Naive thymus-derived CD4-positive, alpha-beta T cell (primary cell): ENCODE measurements at regions not wholly inside any gene's neighbourhood (a gene's known extent, or its start where the extent isn't known, plus 50 kb on each side); places are given as distances from the start of the nearest gene placed in this dataset.

Source experiments
- ATAC-seq: fragments of 150-1000 bp; cut with Tn5 transposase; 2 replicates; pipeline ENCODE4 v1.10.0; 2021; ENCODE audit warnings: mild to moderate bottlenecking, moderate library complexity
- CTCF ChIA-PET: fragments of 350-600 bp; sonication (Branson Sonifier 250); formaldehyde crosslinking; loops from one replicate; lab custom pipeline; 2021; ENCODE audit warnings: antibody characterized with exemption; lab: Charles Lee
- POLR2A ChIA-PET: fragments of 350-600 bp; sonication (Branson Sonifier 250); formaldehyde crosslinking; loops from one replicate; lab custom pipeline; 2021; ENCODE audit warnings: antibody characterized with exemption, inconsistent platforms; lab: Charles Lee
- DNase-seq, 9 donors: peaks; one replicate each; pipeline versions ENCODE4 v3.0.0 to v3.0.0-alpha.2; 2020 to 2022; ENCODE audit warnings: mixed read lengths in 1 of 9
- H3K27ac ChIP-seq: one replicate; pipeline ENCODE4 v1.7.0; 2013; ENCODE audit warnings: mild to moderate bottlenecking, low read depth, low read length, moderate library complexity
- H3K27me3 ChIP-seq, 2 donors: one replicate each; pipeline ENCODE4 v1.7.0; 2013; ENCODE audit warnings: low read length in 2 of 2, mild to moderate bottlenecking in 2 of 2, moderate library complexity in 2 of 2; ENCODE audit not compliant: control insufficient read depth in 2 of 2, insufficient read depth in 2 of 2
- H3K36me3 ChIP-seq, 3 experiments: 1 replicate in 2 of 3; 2 replicates in 1 of 3; pipeline ENCODE4 v1.7.0; 2013; ENCODE audit warnings: low read length in 3 of 3, mild to moderate bottlenecking in 3 of 3, moderate library complexity in 1 of 3; ENCODE audit not compliant: insufficient read depth in 3 of 3, control insufficient read depth in 2 of 3
- H3K4me1 ChIP-seq, 2 donors: one replicate each; pipeline ENCODE4 v1.7.0; 2013; ENCODE audit warnings: low read length in 2 of 2, mild to moderate bottlenecking in 2 of 2, moderate library complexity in 1 of 2; ENCODE audit not compliant: control insufficient read depth in 2 of 2, insufficient read depth in 2 of 2
- H3K4me3 ChIP-seq: 2 replicates; pipeline ENCODE4 v1.7.0; 2013; ENCODE audit warnings: mild to moderate bottlenecking, low read length
- H3K9me3 ChIP-seq, 3 experiments: 1 replicate in 2 of 3; 2 replicates in 1 of 3; pipeline ENCODE4 v1.7.0; 2013; ENCODE audit warnings: low read length in 3 of 3; ENCODE audit not compliant: control insufficient read depth in 2 of 3
- H3K27ac Mint-ChIP-seq, 9 donors: one replicate each; pipeline ENCODE4 v1.8.0; 2020 to 2022; ENCODE audit warnings: mixed read lengths in 9 of 9, mild to moderate bottlenecking in 8 of 9, moderate library complexity in 5 of 9, inconsistent platforms in 2 of 9
- H3K27me3 Mint-ChIP-seq, 5 donors: one replicate each; pipeline ENCODE4 v1.8.0; 2021 to 2022; ENCODE audit warnings: mixed read lengths in 5 of 5, mild to moderate bottlenecking in 1 of 5
- H3K36me3 Mint-ChIP-seq, 5 donors: one replicate each; pipeline ENCODE4 v1.8.0; 2020 to 2022; ENCODE audit warnings: mixed read lengths in 5 of 5, mild to moderate bottlenecking in 3 of 5, inconsistent platforms in 1 of 5
- H3K4me1 Mint-ChIP-seq, 7 donors: one replicate each; pipeline ENCODE4 v1.8.0; 2020 to 2022; ENCODE audit warnings: mixed read lengths in 7 of 7, mild to moderate bottlenecking in 3 of 7, inconsistent platforms in 1 of 7
- H3K4me3 Mint-ChIP-seq, 10 donors: one replicate each; pipeline ENCODE4 v1.8.0; 2020 to 2022; ENCODE audit warnings: mild to moderate bottlenecking in 10 of 10, mixed read lengths in 10 of 10, moderate library complexity in 6 of 10, inconsistent platforms in 2 of 10
- H3K9me3 Mint-ChIP-seq, 11 donors: one replicate each; pipeline ENCODE4 v1.8.0; 2020 to 2022; ENCODE audit warnings: mixed read lengths in 11 of 11, mild to moderate bottlenecking in 4 of 11, inconsistent platforms in 1 of 11, moderate library complexity in 1 of 11
- intact Hi-C, 2 donors: fragments of 100-400 bp; cut with micrococcal nuclease; formaldehyde crosslinking; loops; one replicate each; pipeline ENCODE4 v1.15.1; 2023

GRCh38 chr18:22778996-22779395 is 154.1 kb upstream of the RBBP8 start:
- Mint-ChIP-seq H3K27ac (no peak overlapping the region), H3K4me3 (no peak overlapping the region), H3K27me3 (peaks cover 13 to 36% (median 19%) of the 10 kb centered on the region in 5 donors), H3K36me3 (no peaks in the 10 kb centered on the region), H3K9me3 (peaks cover 0 to 4% (median 0%) of the 10 kb centered on the region in 11 donors), H3K4me1 (peaks cover 0 to 2% (median 0%) of the 10 kb centered on the region in 7 donors)
- Histone ChIP-seq H3K4me3 (no peak overlapping the region), H3K4me1 (no peaks in the 10 kb centered on the region), H3K27ac (no peak overlapping the region), H3K9me3 (no peaks in the 10 kb centered on the region), H3K36me3 (no peaks in the 10 kb centered on the region), H3K27me3 (no peaks in the 10 kb centered on the region)
- ChIA-PET CTCF (no interaction called here), POLR2A (no interaction called here)
- DNase-seq (no peak), ATAC-seq (no peak)
- intact Hi-C loops = no loop called here

GRCh38 chr18:22783245-22783644 is 149.9 kb upstream of the RBBP8 start:
- CTCF ChIA-PET = no interaction called here
- ATAC-seq (no peak), DNase-seq (no peak)
- H3K27ac Mint-ChIP-seq = no peak overlapping the region
- H3K27me3 ChIP-seq = no peaks in the 10 kb centered on the region
- H3K4me1 ChIP-seq = no peaks in the 10 kb centered on the region
- peaks cover 13 to 40% (median 24%) of the 10 kb centered on the region in 5 donors for H3K27me3 Mint-ChIP-seq
- no peaks in the 10 kb centered on the region for H3K36me3 Mint-ChIP-seq
- peaks cover 0 to 4% (median 0%) of the 10 kb centered on the region in 11 donors for H3K9me3 Mint-ChIP-seq
- H3K4me3 ChIP-seq = no peak overlapping the region
- H3K9me3 ChIP-seq = no peaks in the 10 kb centered on the region
- POLR2A ChIA-PET = no interaction called here
- intact Hi-C loops = no loop called here
- H3K27ac ChIP-seq = no peak overlapping the region
- no peaks in the 10 kb centered on the region for H3K4me1 Mint-ChIP-seq
- H3K4me3 Mint-ChIP-seq = no peak overlapping the region
- H3K36me3 ChIP-seq = no peaks in the 10 kb centered on the region

GRCh38 chr18:22783662-22784076 is 149.5 kb upstream of the RBBP8 start:
- no peak overlapping the region for H3K27ac ChIP-seq
- peaks cover 14 to 43% (median 27%) of the 10 kb centered on the region in 5 donors for H3K27me3 Mint-ChIP-seq
- peaks cover 0 to 4% (median 0%) of the 10 kb centered on the region in 11 donors for H3K9me3 Mint-ChIP-seq
- ATAC-seq (no peak), DNase-seq (no peak)
- no peaks in the 10 kb centered on the region for H3K27me3 ChIP-seq
- ChIA-PET CTCF (no interaction called here), POLR2A (no interaction called here)
- no peaks in the 10 kb centered on the region for H3K9me3 ChIP-seq
- H3K4me1 Mint-ChIP-seq = no peaks in the 10 kb centered on the region
- H3K27ac Mint-ChIP-seq = no peak overlapping the region
- H3K4me3 Mint-ChIP-seq = no peak overlapping the region
- no peaks in the 10 kb centered on the region for H3K4me1 ChIP-seq
- no peaks in the 10 kb centered on the region for H3K36me3 Mint-ChIP-seq
- H3K36me3 ChIP-seq = no peaks in the 10 kb centered on the region
- intact Hi-C loops = no loop called here
- no peak overlapping the region for H3K4me3 ChIP-seq

- Histone ChIP-seq H3K27ac (no peak overlapping the region), H3K27me3 (no peaks in the 10 kb centered on the region), H3K4me1 (no peaks in the 10 kb centered on the region), H3K9me3 (no peaks in the 10 kb centered on the region), H3K36me3 (no peaks in the 10 kb centered on the region), H3K4me3 (no peak overlapping the region)
- ATAC-seq (no peak), DNase-seq (no peak)
- Mint-ChIP-seq H3K4me3 (no peak overlapping the region), H3K36me3 (no peaks in the 10 kb centered on the region), H3K4me1 (no peaks in the 10 kb centered on the region), H3K27me3 (peaks cover 23 to 43% (median 36%) of the 10 kb centered on the region in 5 donors), H3K27ac (no peak overlapping the region), H3K9me3 (no peaks in the 10 kb centered on the region)
- ChIA-PET POLR2A (no interaction called here), CTCF (interaction anchor here (0.6 kb wide), 1 partner anchor 1062 kb away, joined by 4 read pairs; no protein-coding TSS in a partner anchor)
- intact Hi-C loops = no loop called here
These were observed 144.1 kb upstream of the RBBP8 start for GRCh38 chr18:22789052-22789451.

GRCh38 chr18:22789600-22789999 is 143.5 kb upstream of the RBBP8 start:
- Histone ChIP-seq H3K27me3 (no peaks in the 10 kb centered on the region), H3K36me3 (no peaks in the 10 kb centered on the region), H3K9me3 (no peaks in the 10 kb centered on the region), H3K4me3 (no peak overlapping the region), H3K4me1 (no peaks in the 10 kb centered on the region), H3K27ac (no peak overlapping the region)
- Mint-ChIP-seq H3K36me3 (no peaks in the 10 kb centered on the region), H3K9me3 (no peaks in the 10 kb centered on the region), H3K4me1 (no peaks in the 10 kb centered on the region), H3K4me3 (no peak overlapping the region), H3K27me3 (peaks cover 23 to 46% (median 34%) of the 10 kb centered on the region in 5 donors), H3K27ac (no peak overlapping the region)
- intact Hi-C loops = no loop called here
- DNase-seq = no peak
- no peak for ATAC-seq
- ChIA-PET POLR2A (no interaction called here), CTCF (interaction anchor here (0.6 kb wide), 1 partner anchor 1061 kb away, joined by 4 read pairs; no protein-coding TSS in a partner anchor)

GRCh38 chr18:22790545-22791309 is 142.4 kb upstream of the RBBP8 start:
- CTCF ChIA-PET = interaction anchor here (1.3 kb wide), 1 partner anchor 10 kb away, joined by 5 read pairs; no protein-coding TSS in a partner anchor
- Mint-ChIP-seq H3K27ac (no peak overlapping the region), H3K4me1 (no peaks in the 10 kb centered on the region)

GRCh38 chr18:22791310-22791610 is 141.9 kb upstream of the RBBP8 start:
- no peak overlapping the region for H3K27ac ChIP-seq
- no peaks in the 10 kb centered on the region for H3K36me3 ChIP-seq
- no peaks in the 10 kb centered on the region for H3K4me1 ChIP-seq
- ATAC-seq = no peak
- Mint-ChIP-seq H3K4me3 (no peak overlapping the region), H3K27ac (no peak overlapping the region), H3K4me1 (no peaks in the 10 kb centered on the region), H3K36me3 (no peaks in the 10 kb centered on the region), H3K27me3 (peaks cover 13 to 45% (median 29%) of the 10 kb centered on the region in 5 donors), H3K9me3 (no peaks in the 10 kb centered on the region)
- no peaks in the 10 kb centered on the region for H3K9me3 ChIP-seq
- H3K4me3 ChIP-seq = no peak overlapping the region
- ChIA-PET POLR2A (no interaction called here), CTCF (interaction anchor here (0.6 to 1.3 kb wide), 2 partner anchors 10 to 893 kb away, joined by 4 to 5 read pairs; no protein-coding TSS in a partner anchor)
- intact Hi-C loops = no loop called here
- no peaks in the 10 kb centered on the region for H3K27me3 ChIP-seq
- DNase-seq = no peak

More at GRCh38 chr18:22790545-22791309, 142.4 kb upstream of the RBBP8 start:
- DNase-seq (no peak), ATAC-seq (no peak)
- Mint-ChIP-seq H3K27me3 (peaks cover 16 to 48% (median 29%) of the 10 kb centered on the region in 5 donors), H3K36me3 (no peaks in the 10 kb centered on the region), H3K9me3 (no peaks in the 10 kb centered on the region), H3K4me3 (no peak overlapping the region)
- H3K27me3 ChIP-seq = no peaks in the 10 kb centered on the region
- no peaks in the 10 kb centered on the region for H3K9me3 ChIP-seq
- intact Hi-C loops = no loop called here
- H3K4me1 ChIP-seq = no peaks in the 10 kb centered on the region
- H3K36me3 ChIP-seq = no peaks in the 10 kb centered on the region
- no peak overlapping the region for H3K4me3 ChIP-seq
- POLR2A ChIA-PET = no interaction called here
- H3K27ac ChIP-seq = no peak overlapping the region
